Astrocyte (in vitro differentiated cells and primary cell): ENCODE measurements at regions not wholly inside any gene's neighbourhood (a gene's known extent, or its start where the extent isn't known, plus 50 kb on each side); places are given as distances from the start of the nearest gene placed in this dataset.

ENCODE experiments used
- CTCF ChIP-seq: IDR thresholded peaks from 2 replicates; pipeline ENCODE4 v1.5.1; 2011; ENCODE audit warnings: low read depth, mild to moderate bottlenecking, inconsistent platforms, low read length, moderate library complexity; ENCODE audit not compliant: insufficient read depth
- EZH2 ChIP-seq: IDR thresholded peaks from 2 replicates; pipeline ENCODE4 v1.6.1; 2012; ENCODE audit warnings: mild to moderate bottlenecking, low read length, inconsistent platforms; ENCODE audit not compliant: insufficient read depth

GRCh38 chr3:20343790-20344189 is 157.8 kb upstream of the SGO1 start:
- no peak for TF ChIP-seq CTCF
- TF ChIP-seq EZH2: no peak
